Muscle of back (tissue), 3 donors: ENCODE measurements at regions not wholly inside any gene's neighbourhood (a gene's known extent, or its start where the extent isn't known, plus 50 kb on each side); places are given as distances from the start of the nearest gene placed in this dataset.
A peak's percentile ranks its signal among the peaks of the same experiment; 100 is the strongest.

ENCODE experiments used
- DNase-seq, 3 donors: peaks; one replicate each; pipeline versions ENCODE4 v3.0.0 to v3.0.0-alpha.2; 2013

GRCh38 chr10:126783806-126784557 lies 113.5 kb upstream of the C10orf90 start:
- DNase-seq = no peak

- DNase-seq = no peak
These were observed 116.7 kb upstream of the C10orf90 start for GRCh38 chr10:126787201-126787600.

DNA sequence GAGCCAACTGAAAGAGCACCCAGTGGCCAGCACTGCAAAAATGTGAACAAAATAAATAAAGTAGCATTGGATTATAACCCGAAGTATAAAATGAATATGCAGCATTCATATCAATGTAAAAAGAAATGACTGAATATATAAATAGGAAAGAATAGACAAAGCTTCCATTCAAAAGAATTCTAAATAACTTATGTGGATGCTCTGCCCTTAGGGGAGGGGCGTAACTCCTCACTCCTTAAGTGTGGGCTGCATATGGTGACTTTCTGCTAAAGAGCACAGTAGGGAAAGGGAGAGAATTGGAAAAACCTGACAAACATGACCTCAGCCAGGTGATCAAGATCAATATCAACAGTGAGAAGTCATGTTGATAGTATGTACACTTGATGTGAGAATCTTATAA lies 109.9 kb upstream of the DOCK1 start:
- no peak for DNase-seq

- no peak for DNase-seq
These were observed 106.6 kb upstream of the DOCK1 start for GRCh38 chr10:126798649-126799048.

GRCh38 chr10:126803394-126803793 lies 101.8 kb upstream of the DOCK1 start:
- DNase-seq = no peak

GRCh38 chr10:126804396-126804795 lies 100.8 kb upstream of the DOCK1 start:
- DNase-seq = no peak

- no peak for DNase-seq
These were observed 98.7 kb upstream of the DOCK1 start for GRCh38 chr10:126806498-126806897.

GRCh38 chr10:126806991-126807702 lies 98.1 kb upstream of the DOCK1 start:
- no peak for DNase-seq

DNA sequence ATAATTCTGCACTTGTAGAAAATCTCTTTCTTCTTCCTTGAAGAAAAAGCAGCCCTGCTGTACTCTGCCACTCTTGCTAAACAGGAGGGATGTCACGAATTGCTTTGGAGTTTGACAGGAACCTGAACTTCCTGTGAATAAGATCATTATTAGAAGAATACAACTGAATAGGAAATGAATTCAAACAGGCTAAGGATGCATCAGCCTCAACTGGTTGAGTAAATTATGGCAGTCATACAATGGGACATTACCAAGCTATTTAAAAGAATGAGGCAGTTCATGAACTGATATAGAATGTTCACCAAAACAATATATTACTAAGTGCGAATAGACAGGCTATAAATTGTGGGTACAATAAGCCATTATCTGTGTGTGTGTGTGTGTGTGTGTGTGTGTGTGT lies 97.1 kb upstream of the DOCK1 start:
- DNase-seq = no peak

- DNase-seq = no peak
These were observed 91.8 kb upstream of the DOCK1 start for GRCh38 chr10:126813432-126813831.

GRCh38 chr10:126833542-126833941 lies 71.7 kb upstream of the DOCK1 start:
- no peak for DNase-seq

GRCh38 chr10:126836009-126836408 lies 69.2 kb upstream of the DOCK1 start:
- DNase-seq = no peak

DNA sequence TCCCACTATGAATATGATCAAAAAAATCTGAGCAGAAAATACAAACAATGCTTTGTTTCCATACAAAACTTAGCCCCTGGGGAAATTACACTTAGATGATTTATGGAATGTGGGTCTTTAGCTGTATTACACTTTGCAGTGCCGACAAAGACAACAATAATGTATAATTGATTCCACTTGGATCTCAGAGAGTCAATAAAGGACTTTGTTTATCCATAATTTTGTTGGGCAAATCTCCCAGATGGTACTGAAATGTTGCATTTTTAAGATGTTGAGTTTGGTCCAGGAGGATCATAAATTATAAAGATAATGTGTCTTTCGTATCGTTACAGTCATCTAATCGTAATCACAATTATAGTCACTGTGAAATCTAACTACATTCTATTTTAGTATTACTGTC lies 66.9 kb upstream of the DOCK1 start:
- DNase-seq = peak in 1 of 3 donors; percentile 21

DNA sequence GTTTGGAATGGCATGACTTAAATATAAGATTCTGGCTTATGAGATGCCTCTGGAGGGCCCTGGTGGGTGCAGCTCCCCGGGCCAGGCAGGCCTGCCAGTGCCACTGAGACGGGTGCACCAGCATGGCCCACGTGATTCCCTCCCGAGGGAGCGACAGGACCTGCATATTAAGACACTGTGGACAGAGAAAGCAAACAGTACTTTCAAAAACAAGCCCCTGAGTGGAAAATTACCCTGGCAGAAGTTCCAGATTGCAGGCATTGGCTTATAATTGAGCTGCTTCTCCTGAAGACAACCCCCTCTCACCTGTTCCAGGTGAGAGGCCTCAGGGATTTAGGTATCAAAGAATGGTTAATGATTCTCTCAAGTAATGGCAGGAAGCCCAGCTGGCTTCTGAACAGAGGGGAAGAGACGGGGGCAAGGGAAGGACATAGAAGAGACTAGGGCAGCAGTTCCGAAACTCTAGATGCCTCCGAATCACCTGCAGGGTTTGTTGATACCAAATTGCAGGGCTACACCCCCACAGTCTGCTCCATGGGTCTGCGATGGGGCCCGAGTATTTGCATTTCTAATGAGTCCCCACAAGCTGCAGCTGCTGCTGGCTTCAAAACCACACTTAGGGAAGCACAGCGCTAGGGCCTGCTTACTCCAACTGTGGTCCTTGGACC lies 66.0 kb upstream of the DOCK1 start:
- DNase-seq = no peak

DNA sequence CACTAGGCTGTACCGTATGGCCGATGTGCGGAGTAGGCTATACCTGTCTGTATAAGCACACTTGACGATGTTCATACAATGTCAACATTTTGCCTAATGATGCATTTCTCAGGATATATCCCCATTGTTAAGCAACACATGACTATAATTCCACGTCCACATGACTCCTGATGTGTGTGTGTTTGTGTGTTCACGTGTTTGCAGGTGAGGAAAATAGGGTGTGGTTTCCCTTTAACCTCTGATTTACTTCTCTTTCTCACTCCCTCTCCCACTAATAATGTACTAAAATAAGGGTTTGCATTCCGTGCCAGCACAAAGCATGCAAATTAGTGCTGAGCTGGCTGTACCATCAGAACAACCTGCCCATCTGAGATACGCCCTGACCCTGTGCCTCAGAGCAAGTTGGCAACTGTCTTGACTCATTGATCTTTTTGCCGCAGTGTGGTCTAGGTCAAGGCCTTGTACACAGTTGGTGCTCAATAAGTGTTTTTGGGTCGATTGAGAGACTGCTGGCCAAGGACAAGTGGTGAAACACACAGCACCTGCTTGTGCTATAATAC lies 64.6 kb upstream of the DOCK1 start:
- DNase-seq = no peak

DNA sequence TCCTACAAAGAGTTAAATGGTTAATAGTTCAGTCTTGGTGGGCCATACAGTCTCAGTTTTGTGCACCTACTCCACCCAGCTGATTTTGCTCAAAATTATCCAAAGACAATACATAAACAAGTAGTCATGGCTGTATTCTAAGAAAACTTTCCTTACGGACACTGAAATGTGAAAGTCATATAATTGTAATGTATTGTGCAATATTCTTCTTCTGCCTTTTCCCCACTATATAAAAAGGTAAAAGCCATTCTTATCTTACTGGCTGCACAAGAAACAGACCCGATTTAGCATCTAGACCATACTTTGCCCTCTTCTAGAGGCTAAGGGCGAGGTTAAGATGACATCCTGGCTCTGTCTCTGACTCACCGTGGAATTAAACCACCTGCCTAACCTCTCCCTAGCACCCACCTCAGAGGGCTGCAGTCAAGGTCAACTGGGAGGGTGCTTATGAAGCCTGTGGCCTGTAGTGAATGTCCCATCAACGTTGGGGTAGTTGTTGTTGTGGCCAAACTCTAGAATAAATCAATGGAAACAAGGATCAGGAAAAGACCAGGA lies 63.8 kb upstream of the DOCK1 start:
- no peak for DNase-seq

GRCh38 chr10:126842356-126842755 lies 62.9 kb upstream of the DOCK1 start:
- DNase-seq = no peak

GRCh38 chr10:126842836-126843235 lies 62.4 kb upstream of the DOCK1 start:
- DNase-seq = no peak

DNA sequence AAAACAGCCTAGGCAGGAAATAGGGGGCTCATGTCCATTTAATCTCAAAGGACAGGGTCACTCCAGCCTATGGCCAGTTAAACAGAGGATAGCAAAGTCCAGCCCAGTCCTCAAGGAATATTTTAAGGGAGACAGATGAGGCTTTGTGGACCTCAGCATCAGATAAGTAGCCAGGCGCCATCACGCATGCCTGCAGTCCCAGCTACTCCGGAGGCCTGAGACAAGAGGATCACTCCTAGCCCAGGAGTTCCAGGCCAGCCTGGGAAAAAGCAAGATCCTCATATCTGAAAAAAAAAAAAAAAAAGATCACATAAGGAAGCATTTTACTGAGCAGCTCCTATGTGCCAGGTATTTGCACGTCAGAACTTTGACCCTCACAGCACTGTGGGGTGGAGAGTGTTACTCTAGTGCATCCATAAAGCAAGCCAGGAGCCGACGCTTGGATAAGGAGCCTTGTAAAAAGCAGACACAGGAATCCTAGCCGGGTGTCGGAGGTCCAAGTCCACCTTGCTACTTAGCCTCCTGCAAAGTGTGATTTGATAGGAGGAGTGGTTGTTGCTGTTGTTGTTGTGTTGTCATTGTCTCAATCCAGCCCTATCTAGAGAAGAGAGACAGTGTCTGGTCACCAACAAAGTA lies 61.8 kb upstream of the DOCK1 start:
- DNase-seq = no peak

DNA sequence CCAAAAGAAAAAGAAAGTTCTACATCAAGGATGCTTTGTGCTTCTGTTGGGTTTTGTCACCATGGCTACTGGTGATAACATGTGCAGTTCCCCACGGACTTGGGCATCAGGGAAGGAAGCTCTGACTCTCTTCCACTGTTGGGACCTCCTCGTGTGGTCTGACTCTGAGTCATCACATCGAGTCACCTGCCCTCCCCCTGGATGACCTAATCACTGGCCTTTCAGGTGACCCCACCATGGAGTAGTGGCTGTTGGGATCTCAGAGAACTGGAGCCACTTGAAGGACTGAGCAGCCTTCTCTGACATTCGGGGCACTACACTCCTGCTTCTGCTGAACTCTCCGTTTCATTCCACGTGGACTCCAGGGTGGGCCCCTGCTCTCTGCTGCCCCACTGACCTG lies 60.8 kb upstream of the DOCK1 start:
- DNase-seq = no peak

- DNase-seq = no peak
These were observed 58.8 kb upstream of the DOCK1 start for GRCh38 chr10:126846469-126846868.

GRCh38 chr10:126846959-126847358 lies 58.3 kb upstream of the DOCK1 start:
- DNase-seq = no peak
